Kidney (tissue), 13 donors: ENCODE measurements at regions not wholly inside any gene's neighbourhood (a gene's known extent, or its start where the extent isn't known, plus 50 kb on each side); places are given as distances from the start of the nearest gene placed in this dataset.
A peak's percentile ranks its signal among the peaks of the same experiment; 100 is the strongest.

Experiments
- DNase-seq, 5 donors: peaks; one replicate each; pipeline ENCODE4 v3.0.0-alpha.2; 2013 to 2020
- FAIRE-seq: peaks from 2 replicates; lab custom pipeline; 2012; peaks lifted over from hg19 to GRCh38; lab: Jason Lieb, UNC
- H3K27ac ChIP-seq, 2 donors: one replicate each; pipeline ENCODE4 v1.7.0; 2013; ENCODE audit warnings: low read depth in 2 of 2, low read length in 2 of 2, inconsistent platforms in 1 of 2
- H3K27me3 ChIP-seq: one replicate; pipeline ENCODE4 v1.7.1; 2013; ENCODE audit warnings: low read length, inconsistent platforms; ENCODE audit not compliant: control insufficient read depth, insufficient read depth
- H3K36me3 ChIP-seq, 3 donors: one replicate each; pipeline versions ENCODE4 v1.7.0 to v1.7.1; 2013; ENCODE audit warnings: low read length in 3 of 3, control low read depth in 1 of 3, inconsistent platforms in 1 of 3; ENCODE audit not compliant: insufficient read depth in 3 of 3, control insufficient read depth in 2 of 3
- H3K4me1 ChIP-seq, 3 donors: one replicate each; pipeline versions ENCODE4 v1.7.0 to v1.7.1; 2013; ENCODE audit warnings: low read length in 3 of 3, inconsistent platforms in 1 of 3, low read depth in 1 of 3; ENCODE audit not compliant: control insufficient read depth in 2 of 3, insufficient read depth in 2 of 3
- H3K4me3 ChIP-seq, 3 donors: one replicate each; pipeline versions ENCODE4 v1.7.0 to v1.8.1; 2013; ENCODE audit warnings: low read length in 3 of 3, control low read depth in 1 of 3, inconsistent platforms in 1 of 3
- H3K9ac ChIP-seq, 3 donors: one replicate each; pipeline versions ENCODE4 v1.7.0 to v1.7.1; 2013; ENCODE audit warnings: low read length in 3 of 3, control low read depth in 1 of 3, inconsistent platforms in 1 of 3
- H3K9me3 ChIP-seq, 3 donors: one replicate each; pipeline versions ENCODE4 v1.7.0 to v1.7.1; 2013; ENCODE audit warnings: low read length in 3 of 3, control low read depth in 1 of 3, inconsistent platforms in 1 of 3; ENCODE audit not compliant: control insufficient read depth in 2 of 3, insufficient read depth in 1 of 3
- intact Hi-C: fragments of 100-400 bp; cut with DNase I; formaldehyde crosslinking; loops from one replicate; pipeline ENCODE4 v1.11.1; 2022
- TF ChIP-seq, protein P1 (sequence below): IDR thresholded peaks from 3 replicates; pipeline ENCODE4 v1.5.1; 2012; ENCODE audit warnings: mild to moderate bottlenecking, moderate library complexity, borderline replicate concordance; ENCODE audit not compliant: insufficient read depth; ENCODE audit errors: extremely low read depth
- donor health status: control.
- donor health status: control.
- donor health status: control.
- donor health status: control.
- donor health status: control.
- donor health status: DM: yes; HTN: yes; CAD: no.
- donor health status: Normal renal cell carcinoma (clear cell type).

DNA sequence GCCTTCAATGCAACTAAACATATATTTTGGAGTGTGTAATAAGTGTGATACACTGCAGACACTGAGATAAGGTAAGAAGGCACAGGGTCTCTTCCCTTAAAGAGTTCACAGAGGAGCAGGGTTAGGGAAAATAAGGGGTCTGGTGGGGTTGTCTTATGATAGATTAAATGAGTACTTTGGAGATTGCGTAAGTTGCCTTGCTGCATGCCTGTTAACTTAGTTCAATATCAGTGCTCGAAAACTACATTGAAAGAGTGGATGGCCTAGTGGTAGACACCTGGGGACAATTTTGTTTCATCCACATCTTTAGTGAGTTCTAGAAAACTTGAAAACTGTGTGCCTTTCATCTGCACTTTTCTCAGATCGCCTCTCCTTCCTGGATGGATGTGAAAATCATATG lies 123.2 kb upstream of the BTBD3 start:
- no peak for FAIRE-seq
- TF ChIP-seq, protein P1, sequence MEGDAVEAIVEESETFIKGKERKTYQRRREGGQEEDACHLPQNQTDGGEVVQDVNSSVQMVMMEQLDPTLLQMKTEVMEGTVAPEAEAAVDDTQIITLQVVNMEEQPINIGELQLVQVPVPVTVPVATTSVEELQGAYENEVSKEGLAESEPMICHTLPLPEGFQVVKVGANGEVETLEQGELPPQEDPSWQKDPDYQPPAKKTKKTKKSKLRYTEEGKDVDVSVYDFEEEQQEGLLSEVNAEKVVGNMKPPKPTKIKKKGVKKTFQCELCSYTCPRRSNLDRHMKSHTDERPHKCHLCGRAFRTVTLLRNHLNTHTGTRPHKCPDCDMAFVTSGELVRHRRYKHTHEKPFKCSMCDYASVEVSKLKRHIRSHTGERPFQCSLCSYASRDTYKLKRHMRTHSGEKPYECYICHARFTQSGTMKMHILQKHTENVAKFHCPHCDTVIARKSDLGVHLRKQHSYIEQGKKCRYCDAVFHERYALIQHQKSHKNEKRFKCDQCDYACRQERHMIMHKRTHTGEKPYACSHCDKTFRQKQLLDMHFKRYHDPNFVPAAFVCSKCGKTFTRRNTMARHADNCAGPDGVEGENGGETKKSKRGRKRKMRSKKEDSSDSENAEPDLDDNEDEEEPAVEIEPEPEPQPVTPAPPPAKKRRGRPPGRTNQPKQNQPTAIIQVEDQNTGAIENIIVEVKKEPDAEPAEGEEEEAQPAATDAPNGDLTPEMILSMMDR: no peak
- intact Hi-C loops: no loop called here
- H3K27ac ChIP-seq: no peak overlapping the region
- H3K4me1 ChIP-seq: no peaks in the 10 kb centered on the region
- no peaks in the 10 kb centered on the region for H3K36me3 ChIP-seq
- no peaks in the 10 kb centered on the region for H3K9me3 ChIP-seq
- no peaks in the 10 kb centered on the region for H3K27me3 ChIP-seq
- no peak overlapping the region for H3K9ac ChIP-seq
- H3K4me3 ChIP-seq: no peak overlapping the region
- DNase-seq: no peak

DNA sequence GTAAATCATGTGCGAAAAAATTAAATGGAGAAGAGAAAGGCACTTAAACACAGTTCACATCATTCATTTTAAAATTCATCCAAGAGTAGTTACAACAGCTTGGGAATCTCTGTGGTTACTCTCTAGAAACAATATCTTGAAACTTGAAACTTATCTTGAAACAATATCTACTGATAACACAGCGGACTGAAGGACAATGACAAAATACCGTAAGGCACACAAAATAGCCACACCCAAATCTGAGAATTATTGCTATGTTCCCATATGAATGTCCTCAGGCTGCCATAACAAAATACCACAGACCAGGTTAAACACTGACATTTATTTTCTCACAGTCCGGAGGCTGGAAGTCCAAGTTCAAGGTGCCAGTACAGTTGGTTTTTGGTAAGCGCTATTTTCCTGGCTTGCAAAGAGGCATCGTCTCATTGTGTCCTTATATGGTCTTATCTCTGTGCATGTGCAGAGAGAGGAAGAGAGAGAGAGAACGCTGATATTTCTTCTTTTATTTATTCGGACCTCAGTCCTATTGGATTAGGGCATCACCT lies 122.5 kb upstream of the BTBD3 start:
- DNase-seq: no peak
- no peaks in the 10 kb centered on the region for H3K4me1 ChIP-seq
- no peaks in the 10 kb centered on the region for H3K36me3 ChIP-seq
- H3K4me3 ChIP-seq: no peak overlapping the region
- TF ChIP-seq, protein P1: no peak
- no peak for FAIRE-seq
- no peak overlapping the region for H3K27ac ChIP-seq
- no peak overlapping the region for H3K9ac ChIP-seq
- intact Hi-C loops: no loop called here
- no peaks in the 10 kb centered on the region for H3K27me3 ChIP-seq
- H3K9me3 ChIP-seq: no peaks in the 10 kb centered on the region

DNA sequence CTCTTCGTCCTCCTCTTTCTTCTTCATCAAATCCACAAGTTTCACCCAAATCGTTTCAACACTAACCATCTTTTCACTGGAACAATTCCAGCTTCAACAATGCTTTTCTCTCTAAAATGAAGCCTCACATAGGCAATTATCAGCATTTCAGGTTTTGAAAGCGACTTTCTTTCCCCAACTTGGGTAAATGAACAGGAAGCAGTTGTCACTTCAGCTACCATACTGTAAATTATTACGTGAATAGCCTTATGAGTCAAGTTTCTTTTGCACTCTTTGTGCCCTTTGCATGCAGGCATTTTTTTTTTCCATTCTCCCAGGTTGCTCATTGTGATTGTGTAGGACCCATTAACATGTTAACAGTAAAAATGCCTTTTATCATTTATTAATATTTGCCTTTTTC lies 121.7 kb upstream of the BTBD3 start:
- no peaks in the 10 kb centered on the region for H3K9me3 ChIP-seq
- intact Hi-C loops: no loop called here
- TF ChIP-seq, protein P1: no peak
- DNase-seq (peak in 1 of 5 donors; percentile 10), FAIRE-seq (no peak)
- no peak overlapping the region for H3K9ac ChIP-seq
- no peaks in the 10 kb centered on the region for H3K27me3 ChIP-seq
- no peaks in the 10 kb centered on the region for H3K4me1 ChIP-seq
- H3K4me3 ChIP-seq: no peak overlapping the region
- H3K27ac ChIP-seq: no peak overlapping the region
- H3K36me3 ChIP-seq: no peaks in the 10 kb centered on the region

DNA sequence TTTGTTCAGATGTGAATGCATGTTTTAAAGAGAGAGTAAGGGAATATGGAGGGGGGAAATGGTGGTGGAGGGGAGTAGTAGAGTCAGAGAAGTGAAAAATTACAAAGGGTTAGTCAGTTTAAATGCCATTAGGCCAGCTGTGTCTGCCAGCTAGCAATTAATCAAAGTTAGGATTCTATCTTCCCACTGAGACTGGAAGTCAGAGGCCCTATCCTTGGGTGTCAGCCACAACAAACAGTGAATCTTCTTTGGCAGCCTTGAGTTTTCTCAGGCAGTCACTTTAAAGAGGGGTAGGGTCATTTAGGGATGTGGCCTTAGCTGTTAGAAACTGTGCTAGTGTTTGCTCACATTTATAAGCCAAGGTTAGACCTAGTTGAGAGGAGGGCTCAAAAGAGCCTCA lies 120.5 kb upstream of the BTBD3 start:
- H3K36me3 ChIP-seq: no peaks in the 10 kb centered on the region
- no peak overlapping the region for H3K4me3 ChIP-seq
- no peak overlapping the region for H3K9ac ChIP-seq
- intact Hi-C loops: no loop called here
- no peak overlapping the region for H3K27ac ChIP-seq
- FAIRE-seq: no peak
- no peaks in the 10 kb centered on the region for H3K4me1 ChIP-seq
- TF ChIP-seq, protein P1: no peak
- peak in 3 of 5 donors; percentile 40 to 58 (median 56) for DNase-seq
- H3K27me3 ChIP-seq: no peaks in the 10 kb centered on the region
- H3K9me3 ChIP-seq: no peaks in the 10 kb centered on the region
